ENCODE measurements at regions not wholly inside any gene's neighbourhood (a gene's known extent, or its start where the extent isn't known, plus 50 kb on each side); places are given as distances from the start of the nearest gene placed in this dataset.

- peak; percentile 75 for ATAC-seq
- TF ChIP-seq JUNB (IDR thresholded peaks at IDR 0.05; ENCODE audit: unreplicated experiment) (peak; percentile 49), ETS1 (IDR thresholded peaks at IDR 0.05) (peak; percentile 76), NANOG (IDR thresholded peaks at IDR 0.05; ENCODE audit: borderline replicate concordance) (0 out of 2 replicates have a peak, but pooled peaks have one; percentile 12), CREB1 (CRISPR knock-in tag; IDR thresholded peaks at IDR 0.05; ENCODE audit: low read depth) (peak; percentile 29; the same call in 1 of the 2 replicates), ZNF331 (CRISPR knock-in tag; IDR thresholded peaks at IDR 0.05; ENCODE audit: low read depth) (no peak), CTCF (conservative IDR thresholded peaks at IDR 0.05; ENCODE audit: low read depth in 2 of 2) (no peak), STAT1 (IDR thresholded peaks at IDR 0.05; ENCODE audit: unreplicated experiment) (no peak), EZH2 (IDR thresholded peaks at IDR 0.05; ENCODE audit: low read depth, unreplicated experiment) (no peak), EZH2phosphoT487 (IDR thresholded peaks at IDR 0.05; ENCODE audit: unreplicated experiment) (no peak), ZNF462 (CRISPR knock-in tag; IDR thresholded peaks at IDR 0.05) (peak; percentile 48), REST (IDR thresholded peaks at IDR 0.05; ENCODE audit: unreplicated experiment) (no peak), POLR2AphosphoS5 (IDR thresholded peaks at IDR 0.05; ENCODE audit: low read depth) (peak; percentile 100), ZNF114 (CRISPR knock-in tag; IDR thresholded peaks at IDR 0.05) (0 out of 2 replicates have a peak, but pooled peaks have one; percentile 50)
- Mint-ChIP-seq H3K27me3 (ENCODE audit: insufficient read depth, low read depth, poor library complexity) (peaks cover 26% of the 10 kb centered on the region), H3K4me3 (peak overlapping the region; percentile 98), H3K4me1 (peaks cover 47% of the 10 kb centered on the region), H3K27ac (peak overlapping the region; percentile 100), H3K9me3 (peaks cover 2% of the 10 kb centered on the region; the same call in 1 of the 3 replicates), H3K36me3 (ENCODE audit: low read depth) (peaks cover 42% of the 10 kb centered on the region; the same call in 2 of the 3 replicates)
- H3K27ac ChIP-seq (ENCODE audit: low read depth): peak overlapping the region; percentile 95
- peak overlapping the region; percentile 85 for H3K4me3 ChIP-seq
- no peaks in the 10 kb centered on the region for H3K27me3 ChIP-seq (ENCODE audit: insufficient read depth)
- peaks cover 47% of the 10 kb centered on the region for H3K79me2 ChIP-seq (replicated peaks; ENCODE audit: insufficient read depth)
- H2AFZ ChIP-seq: no peak overlapping the region
- peaks cover 29% of the 10 kb centered on the region for H3K4me1 ChIP-seq (ENCODE audit: insufficient read depth)
- no peaks in the 10 kb centered on the region for H3K9me2 ChIP-seq (ENCODE audit: insufficient read depth)
- H4K20me1 ChIP-seq (replicated peaks; ENCODE audit: insufficient read depth): no peaks in the 10 kb centered on the region
- H3F3A ChIP-seq (replicated peaks; ENCODE audit: low read depth): no peaks in the 10 kb centered on the region
- H3K4me2 ChIP-seq: peak overlapping the region; percentile 76
- H3K36me3 ChIP-seq (ENCODE audit: insufficient read depth): no peaks in the 10 kb centered on the region
- peak; percentile 97 for DNase-seq (ENCODE audit: low spot score)
Observed at GRCh38 chr6:27138837-27139755, 108.4 kb upstream of the PRSS16 start.
